PC-3 (cell line): ENCODE measurements at regions not wholly inside any gene's neighbourhood (a gene's known extent, or its start where the extent isn't known, plus 50 kb on each side); places are given as distances from the start of the nearest gene placed in this dataset.

ENCODE experiments used
- ATAC-seq: fragments of 200-7000 bp; cut with Tn5 transposase; 2 replicates; pipeline ENCODE4 v1.9.1; 2020; ENCODE audit warnings: mild to moderate bottlenecking, moderate library complexity
- BruUV-seq: library from RNA; stranded (reverse); fragments of 400-500 nt; replicated peaks from 2 replicates; lab custom pipeline; 2021; lab: Mats Ljungman, UMichigan
- CTCF ChIA-PET: fragments of 300-600 bp; sonication (Branson Sonifier 250); formaldehyde crosslinking; loops from one replicate; lab custom pipeline; 2022; ENCODE audit warnings: antibody characterized with exemption; lab: Charles Lee
- POLR2A ChIA-PET: fragments of 300-600 bp; sonication (Branson Sonifier 250); formaldehyde crosslinking; loops from one replicate; lab custom pipeline; 2022; ENCODE audit warnings: antibody characterized with exemption; ENCODE audit not compliant: unreplicated experiment; lab: Charles Lee
- DNase-seq: peaks from one replicate; pipeline ENCODE4 v3.0.0-alpha.2; 2015
- H2AFZ ChIP-seq: fragments of 300-600 bp; sonication (generic); 2 replicates; pipeline ENCODE4 v1.6.0; 2016; ENCODE audit warnings: antibody characterized with exemption, low read length
- H3F3A ChIP-seq: fragments of 300-600 bp; sonication (generic); one replicate; pipeline ENCODE4 v1.6.0; 2017; ENCODE audit warnings: antibody characterized with exemption, low read length, control low read depth, mild to moderate bottlenecking; ENCODE audit not compliant: unreplicated experiment
- H3K27ac ChIP-seq: fragments of 300-600 bp; sonication (generic); 2 replicates; pipeline ENCODE4 v1.5.1; 2016; ENCODE audit warnings: mild to moderate bottlenecking, low read length
- H3K27me3 ChIP-seq: fragments of 300-600 bp; sonication (generic); 2 replicates; pipeline ENCODE4 v1.6.1; 2016; ENCODE audit warnings: low read length, mixed read lengths
- H3K36me3 ChIP-seq: fragments of 300-600 bp; sonication (generic); 2 replicates; pipeline ENCODE4 v1.6.1; 2016; ENCODE audit warnings: low read depth, mixed run types, low read length, mixed read lengths
- H3K4me1 ChIP-seq: fragments of 300-600 bp; sonication (generic); 2 replicates; pipeline ENCODE4 v1.5.1; 2016; ENCODE audit warnings: low read length; ENCODE audit not compliant: insufficient read depth
- H3K4me2 ChIP-seq: fragments of 300-600 bp; sonication (generic); 2 replicates; pipeline ENCODE4 v1.6.0; 2016; ENCODE audit warnings: low read length
- H3K4me3 ChIP-seq: fragments of 300-600 bp; sonication (generic); 2 replicates; pipeline ENCODE4 v1.5.1; 2016; ENCODE audit warnings: mild to moderate bottlenecking, low read length, mixed read lengths
- H3K79me2 ChIP-seq: fragments of 300-600 bp; sonication (generic); 2 replicates; pipeline ENCODE4 v1.6.1; 2017; ENCODE audit warnings: low read length, mixed read lengths
- H3K9ac ChIP-seq: fragments of 300-600 bp; sonication (generic); 2 replicates; pipeline ENCODE4 v1.6.0; 2016; ENCODE audit warnings: mild to moderate bottlenecking, low read length
- H3K9me2 ChIP-seq: fragments of 300-600 bp; sonication (generic); replicated peaks from 2 replicates; pipeline ENCODE4 v1.6.1; 2016; ENCODE audit warnings: mixed run types, low read length, mixed read lengths
- H3K9me3 ChIP-seq: fragments of 300-600 bp; sonication (generic); 2 replicates; pipeline ENCODE4 v1.6.1; 2016; ENCODE audit warnings: low read length, mixed read lengths
- H4K20me1 ChIP-seq: fragments of 300-600 bp; sonication (generic); 2 replicates; pipeline ENCODE4 v1.6.1; 2016; ENCODE audit warnings: low read length, mixed read lengths
- CTCF ChIP-seq: fragments of 300-600 bp; sonication (generic); conservative IDR thresholded peaks from 2 replicates; pipeline ENCODE4 v1.5.1; 2017; ENCODE audit warnings: antibody characterized with exemption, low read depth, mild to moderate bottlenecking, low read length
- EZH2 ChIP-seq: fragments of 300-600 bp; sonication (generic); IDR thresholded peaks from one replicate; pipeline ENCODE4 v1.6.1; 2017; ENCODE audit warnings: antibody characterized with exemption, mild to moderate bottlenecking, low read length; ENCODE audit not compliant: unreplicated experiment
- EZH2phosphoT487 ChIP-seq: fragments of 300-600 bp; sonication (generic); IDR thresholded peaks from 2 replicates; pipeline ENCODE4 v1.6.1; 2018; ENCODE audit warnings: mild to moderate bottlenecking, antibody characterized with exemption, low read length, borderline replicate concordance
- intact Hi-C: fragments of 100-400 bp; cut with micrococcal nuclease; formaldehyde crosslinking; loops from 2 replicates; pipeline ENCODE4 v1.9.0; 2023

GRCh38 chr22:22823131-22823810, 64.3 kb upstream of the IGLL5 start:
- H3F3A ChIP-seq, result no peaks in the 10 kb centered on the region
- no peak overlapping the region for H2AFZ ChIP-seq
- H3K36me3 ChIP-seq, result no peaks in the 10 kb centered on the region
- ChIA-PET POLR2A (no interaction called here), CTCF (no interaction called here)
- ATAC-seq (no peak), DNase-seq (no peak)
- intact Hi-C loops, result no loop called here
- no peak overlapping the region for H3K27ac ChIP-seq
- peaks cover 42% of the 10 kb centered on the region for H3K27me3 ChIP-seq
- H3K9me2 ChIP-seq, result no peaks in the 10 kb centered on the region
- H3K9ac ChIP-seq, result no peak overlapping the region
- no peak overlapping the region for H3K4me2 ChIP-seq
- BruUV-seq, result no TSS peak
- H3K9me3 ChIP-seq, result no peaks in the 10 kb centered on the region
- H4K20me1 ChIP-seq, result no peaks in the 10 kb centered on the region
- H3K4me3 ChIP-seq, result no peak overlapping the region
- H3K4me1 ChIP-seq, result no peaks in the 10 kb centered on the region
- H3K79me2 ChIP-seq, result no peaks in the 10 kb centered on the region
- TF ChIP-seq EZH2, result no peak

- no peak overlapping the region for H3K4me3 ChIP-seq
- no peaks in the 10 kb centered on the region for H3K4me1 ChIP-seq
- no TSS peak for BruUV-seq
- no peaks in the 10 kb centered on the region for H4K20me1 ChIP-seq
- no peak overlapping the region for H3K9ac ChIP-seq
- no peak overlapping the region for H3K27ac ChIP-seq
- CTCF ChIA-PET, result no interaction called here
- no peaks in the 10 kb centered on the region for H3K36me3 ChIP-seq
- TF ChIP-seq CTCF (no peak), EZH2phosphoT487 (no peak), EZH2 (no peak)
- ATAC-seq (no peak), DNase-seq (no peak)
- H3K9me2 ChIP-seq, result no peaks in the 10 kb centered on the region
- no peak overlapping the region for H2AFZ ChIP-seq
- intact Hi-C loops, result no loop called here
- H3K4me2 ChIP-seq, result no peak overlapping the region
- no peaks in the 10 kb centered on the region for H3K79me2 ChIP-seq
- H3F3A ChIP-seq, result no peaks in the 10 kb centered on the region
- no peaks in the 10 kb centered on the region for H3K9me3 ChIP-seq
- peaks cover 51% of the 10 kb centered on the region for H3K27me3 ChIP-seq
- POLR2A ChIA-PET, result no interaction called here
Measured at GRCh38 chr22:22824340-22825212, 63.0 kb upstream of the IGLL5 start.

DNA sequence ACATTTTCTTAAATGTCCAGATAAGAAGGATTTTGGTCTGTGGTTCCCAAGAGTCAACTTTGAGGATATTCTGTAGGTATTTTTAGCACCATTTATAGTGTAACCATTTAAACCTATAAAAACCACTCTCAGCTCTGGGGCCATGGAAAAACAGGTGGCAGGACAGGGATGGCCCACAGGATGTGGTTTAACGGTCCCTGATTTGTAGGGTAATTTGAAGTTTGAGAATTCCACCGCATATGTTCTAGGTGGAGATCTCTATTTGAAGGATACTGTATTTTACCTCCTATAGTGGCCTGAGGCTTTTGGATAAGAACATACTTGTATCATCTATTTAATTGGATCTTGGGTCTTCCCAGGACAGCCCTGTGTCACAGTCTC, 62.4 kb upstream of the IGLL5 start:
- H3K4me2 ChIP-seq, result no peak overlapping the region
- no peak overlapping the region for H3K9ac ChIP-seq
- no peaks in the 10 kb centered on the region for H3K4me1 ChIP-seq
- POLR2A ChIA-PET, result no interaction called here
- H2AFZ ChIP-seq, result no peak overlapping the region
- no TSS peak for BruUV-seq
- ATAC-seq (no peak), DNase-seq (no peak)
- CTCF ChIA-PET, result no interaction called here
- intact Hi-C loops, result no loop called here
- peaks cover 56% of the 10 kb centered on the region for H3K27me3 ChIP-seq
- TF ChIP-seq EZH2phosphoT487 (no peak), EZH2 (no peak), CTCF (no peak)
- H3K4me3 ChIP-seq, result no peak overlapping the region
- H3F3A ChIP-seq, result no peaks in the 10 kb centered on the region
- no peak overlapping the region for H3K27ac ChIP-seq
- H3K36me3 ChIP-seq, result no peaks in the 10 kb centered on the region
- H3K9me3 ChIP-seq, result no peaks in the 10 kb centered on the region
- no peaks in the 10 kb centered on the region for H3K9me2 ChIP-seq
- no peaks in the 10 kb centered on the region for H3K79me2 ChIP-seq
- no peaks in the 10 kb centered on the region for H4K20me1 ChIP-seq
